Endodermal cell (in vitro differentiated cells): ENCODE measurements at regions not wholly inside any gene's neighbourhood (a gene's known extent, or its start where the extent isn't known, plus 50 kb on each side); places are given as distances from the start of the nearest gene placed in this dataset.
"Not testable (repeated sequence)": the region's sequence is repeated elsewhere in the genome, so short reads cannot be mapped to it uniquely, and the experiment has no call there.

Source experiments
- DNase-seq: peaks from one replicate; pipeline ENCODE4 v3.0.0-alpha.2; 2017
- H3K27ac ChIP-seq: 2 replicates; pipeline ENCODE4 v1.5.1; 2013; ENCODE audit warnings: mild to moderate bottlenecking, low read depth, low read length, moderate library complexity
- H3K27me3 ChIP-seq: 2 replicates; pipeline ENCODE4 v1.6.1; 2013; ENCODE audit warnings: mild to moderate bottlenecking, low read length, moderate library complexity; ENCODE audit not compliant: insufficient read depth, control insufficient read depth, poor library complexity, severe bottlenecking
- H3K36me3 ChIP-seq: 2 replicates; pipeline ENCODE4 v1.7.0; 2013; ENCODE audit warnings: mild to moderate bottlenecking, low read length, moderate library complexity; ENCODE audit not compliant: control insufficient read depth, insufficient read depth
- H3K4me1 ChIP-seq: one replicate; pipeline ENCODE4 v1.7.0; 2013; ENCODE audit warnings: low read length; ENCODE audit not compliant: control insufficient read depth, insufficient read depth
- H3K4me3 ChIP-seq: 2 replicates; pipeline ENCODE4 v1.5.1; 2013; ENCODE audit warnings: mild to moderate bottlenecking, low read length, moderate library complexity
- H3K9ac ChIP-seq: 2 replicates; pipeline ENCODE4 v1.6.1; 2013; ENCODE audit warnings: mild to moderate bottlenecking, low read length, moderate library complexity; ENCODE audit not compliant: poor library complexity, severe bottlenecking; ENCODE audit errors: extremely low read depth
- H3K9me3 ChIP-seq: 2 replicates; pipeline ENCODE4 v1.6.1; 2013; ENCODE audit warnings: mild to moderate bottlenecking, low read length, moderate library complexity; ENCODE audit not compliant: control insufficient read depth
- H3K27ac Mint-ChIP-seq: 2 replicates; pipeline ENCODE4 v1.8.0; 2020; ENCODE audit warnings: mixed read lengths
- H3K27me3 Mint-ChIP-seq: 2 replicates; pipeline ENCODE4 v1.8.0; 2021; ENCODE audit warnings: mild to moderate bottlenecking, mixed read lengths; ENCODE audit not compliant: insufficient read depth
- H3K36me3 Mint-ChIP-seq: 2 replicates; pipeline ENCODE4 v1.8.0; 2020; ENCODE audit warnings: low read depth, mixed read lengths
- H3K4me1 Mint-ChIP-seq: 2 replicates; pipeline ENCODE4 v1.8.0; 2020; ENCODE audit warnings: mixed read lengths
- H3K4me3 Mint-ChIP-seq: 2 replicates; pipeline ENCODE4 v1.8.0; 2020; ENCODE audit warnings: mild to moderate bottlenecking, moderate library complexity, mixed read lengths
- H3K9me3 Mint-ChIP-seq: 2 replicates; pipeline ENCODE4 v1.8.0; 2020; ENCODE audit warnings: mild to moderate bottlenecking, mixed read lengths
- CTCF ChIP-seq: fragments of 200-600 bp; sonication (generic); conservative IDR thresholded peaks from 2 replicates; pipeline ENCODE4 v1.5.0; 2021; ENCODE audit warnings: antibody characterized with exemption, mild to moderate bottlenecking
- WGBS, 2 experiments: methylation state at CpG; one replicate each; pipeline versions ENCODE4 v1.1.5 to v1.1.7; 2013; ENCODE audit warnings: missing lambda C conversion rate in 2 of 2, mixed read lengths in 1 of 2; ENCODE audit not compliant: insufficient coverage in 1 of 2, insufficient read length in 1 of 2; 5-methylcytosine and 5-hydroxymethylcytosine counted together

GRCh38 chr2:117330641-117331040 is 483.9 kb upstream of the DDX18 start:
- WGBS, 2 experiments: 56 to 79% methylated on average over 2 to 4 of the region's 4 CpGs
- H3K27me3 Mint-ChIP-seq: no peaks in the 10 kb centered on the region
- no peak for DNase-seq
- Histone ChIP-seq H3K4me1 (peaks cover 4% of the 10 kb centered on the region), H3K27ac (no peak overlapping the region), H3K9ac (no peak overlapping the region), H3K4me3 (no peak overlapping the region), H3K27me3 (no peaks in the 10 kb centered on the region), H3K9me3 (no peaks in the 10 kb centered on the region), H3K36me3 (no peaks in the 10 kb centered on the region)
- H3K9me3 Mint-ChIP-seq: no peaks in the 10 kb centered on the region
- no peaks in the 10 kb centered on the region for H3K36me3 Mint-ChIP-seq
- no peak overlapping the region for H3K4me3 Mint-ChIP-seq
- no peak overlapping the region for H3K27ac Mint-ChIP-seq
- no peak for TF ChIP-seq CTCF
- peaks cover 13% of the 10 kb centered on the region for H3K4me1 Mint-ChIP-seq

GRCh38 chr2:117335967-117336366 is 478.5 kb upstream of the DDX18 start:
- 94 to 100% methylated on average over 1 to 3 of the region's 3 CpGs for WGBS, 2 experiments
- Mint-ChIP-seq H3K4me3 (no peak overlapping the region), H3K36me3 (no peaks in the 10 kb centered on the region), H3K4me1 (peaks cover 4% of the 10 kb centered on the region), H3K27ac (no peak overlapping the region), H3K27me3 (no peaks in the 10 kb centered on the region), H3K9me3 (no peaks in the 10 kb centered on the region)
- H3K27ac ChIP-seq: no peak overlapping the region
- TF ChIP-seq CTCF: no peak
- H3K27me3 ChIP-seq: no peaks in the 10 kb centered on the region
- no peak overlapping the region for H3K9ac ChIP-seq
- DNase-seq: no peak
- H3K9me3 ChIP-seq: no peaks in the 10 kb centered on the region
- no peak overlapping the region for H3K4me3 ChIP-seq
- H3K36me3 ChIP-seq: no peaks in the 10 kb centered on the region
- no peaks in the 10 kb centered on the region for H3K4me1 ChIP-seq

- Histone ChIP-seq H3K27me3 (no peaks in the 10 kb centered on the region), H3K4me3 (no peak overlapping the region), H3K27ac (no peak overlapping the region), H3K4me1 (no peaks in the 10 kb centered on the region), H3K9me3 (no peaks in the 10 kb centered on the region), H3K36me3 (no peaks in the 10 kb centered on the region), H3K9ac (no peak overlapping the region)
- Mint-ChIP-seq H3K27me3 (no peaks in the 10 kb centered on the region), H3K27ac (no peak overlapping the region), H3K9me3 (no peaks in the 10 kb centered on the region), H3K4me1 (peaks cover 4% of the 10 kb centered on the region), H3K36me3 (no peaks in the 10 kb centered on the region), H3K4me3 (no peak overlapping the region)
- 88 to 94% methylated on average over 3 to 4 of the region's 4 CpGs for WGBS, 2 experiments
- DNase-seq: no peak
- TF ChIP-seq CTCF: no peak
Observed at GRCh38 chr2:117336496-117336895, 478.0 kb upstream of the DDX18 start.

- 95 to 100% methylated on average over 1 to 3 of the region's 3 CpGs for WGBS, 2 experiments
- not testable (repeated sequence) for H3K27ac ChIP-seq, H3K27me3 ChIP-seq, H3K4me1 Mint-ChIP-seq, H3K27me3 Mint-ChIP-seq, H3K9me3 ChIP-seq, H3K9me3 Mint-ChIP-seq, H3K4me1 ChIP-seq, H3K27ac Mint-ChIP-seq, H3K4me3 Mint-ChIP-seq, DNase-seq, H3K36me3 Mint-ChIP-seq, H3K9ac ChIP-seq, H3K36me3 ChIP-seq, H3K4me3 ChIP-seq
Observed at GRCh38 chr2:117337981-117338380, 476.5 kb upstream of the DDX18 start.
